ENCODE measurements at regions not wholly inside any gene's neighbourhood (a gene's known extent, or its start where the extent isn't known, plus 50 kb on each side); places are given as distances from the start of the nearest gene placed in this dataset.
"Not testable (repeated sequence)": the region's sequence is repeated elsewhere in the genome, so short reads cannot be mapped to it uniquely, and the experiment has no call there.

DNA sequence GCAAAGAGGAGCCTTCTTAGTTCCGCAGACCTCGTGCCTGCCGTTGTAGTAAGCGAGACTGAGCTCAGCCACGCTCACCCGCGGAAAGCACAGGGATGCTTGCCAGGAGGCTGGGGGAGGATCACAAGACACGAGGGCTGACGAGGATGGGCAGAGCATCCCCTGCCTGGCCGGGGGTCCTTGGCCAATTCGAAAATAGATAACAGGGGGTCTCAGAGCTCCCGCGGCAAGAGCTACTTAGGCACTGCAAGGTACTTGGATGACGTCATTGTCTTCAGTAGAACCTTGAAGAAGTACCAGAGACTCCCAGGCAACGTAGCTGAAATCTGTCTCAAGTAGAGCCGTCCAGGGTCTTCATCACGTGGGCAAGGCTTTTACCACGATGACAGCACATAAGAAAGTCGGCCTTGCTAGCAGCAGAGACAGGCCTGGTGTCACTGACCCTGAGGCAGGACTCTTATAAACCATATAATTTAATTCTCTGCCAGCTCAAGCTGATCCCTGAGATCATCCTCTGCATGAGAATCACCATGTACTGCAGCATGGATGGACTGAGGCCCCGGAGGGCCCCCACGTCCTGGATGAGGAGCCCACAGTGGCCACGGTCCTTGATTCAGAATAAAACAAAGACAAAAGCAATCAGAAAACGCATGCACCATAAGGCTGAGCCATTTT, 81.9 kb downstream of the TMEM18 start:
- DNase-seq: no peak

DNA sequence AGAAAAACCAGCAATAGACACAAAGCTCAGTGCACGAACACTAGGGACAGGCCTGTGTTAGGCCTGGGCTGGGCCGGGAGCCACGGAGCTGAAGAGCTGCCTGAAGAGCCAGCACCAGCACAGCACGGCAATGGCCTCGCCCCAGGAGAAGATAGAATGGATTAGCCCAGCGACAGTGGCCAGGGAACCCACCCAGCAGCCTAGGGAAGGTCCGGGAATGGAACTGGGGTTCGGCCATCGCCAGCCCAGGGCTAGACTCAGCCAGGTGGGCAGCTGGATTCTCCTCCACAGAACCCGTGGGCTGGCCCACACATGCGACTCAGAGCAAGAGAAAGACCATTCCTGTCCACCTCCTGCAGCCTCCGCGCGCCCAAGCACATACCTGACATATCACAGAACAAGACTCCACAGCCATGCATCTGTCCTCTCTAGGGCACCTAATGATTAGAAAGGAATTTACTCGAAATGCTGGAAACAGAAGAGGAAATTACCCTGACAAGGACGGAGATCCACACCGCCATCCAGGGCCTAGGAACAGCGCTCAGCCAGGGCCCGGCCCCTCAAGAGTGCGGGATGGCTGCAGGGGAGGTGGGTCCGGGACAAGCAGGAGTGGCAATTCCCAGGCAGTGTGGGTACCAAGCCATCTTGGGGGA, 82.8 kb downstream of the TMEM18 start:
- no peak for DNase-seq

DNA sequence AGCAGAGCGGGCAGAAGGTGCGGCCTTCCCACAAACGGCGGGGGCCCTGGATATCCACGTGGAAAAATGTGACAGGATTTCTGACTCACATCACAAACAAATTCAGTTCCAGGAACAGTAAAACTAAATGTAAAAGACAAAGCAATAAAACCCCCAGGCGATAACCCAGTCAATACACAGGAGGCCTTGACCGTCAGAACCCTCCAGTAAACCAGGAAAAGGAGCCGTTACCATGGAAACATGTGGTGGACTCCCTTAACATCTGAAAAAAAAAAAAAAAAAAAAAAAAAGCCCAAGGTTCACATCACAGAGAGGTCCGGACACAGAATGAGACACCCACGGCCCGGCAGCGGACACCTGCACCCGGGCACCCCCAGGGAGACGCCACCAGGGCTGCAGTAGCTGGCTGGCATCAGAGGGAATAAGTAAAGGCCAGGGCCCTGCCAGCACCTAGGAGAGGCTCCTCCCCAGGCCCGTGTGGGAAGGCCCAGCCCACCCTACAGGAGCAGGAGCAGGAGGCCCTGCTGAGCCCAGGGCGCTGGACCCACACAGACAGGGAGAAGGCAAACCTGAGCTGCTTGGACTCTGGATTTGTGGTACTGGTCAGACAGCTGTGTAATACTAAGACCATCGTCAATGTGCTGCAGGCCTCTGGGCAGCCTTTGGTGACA, 83.7 kb downstream of the TMEM18 start:
- DNase-seq: no peak

DNA sequence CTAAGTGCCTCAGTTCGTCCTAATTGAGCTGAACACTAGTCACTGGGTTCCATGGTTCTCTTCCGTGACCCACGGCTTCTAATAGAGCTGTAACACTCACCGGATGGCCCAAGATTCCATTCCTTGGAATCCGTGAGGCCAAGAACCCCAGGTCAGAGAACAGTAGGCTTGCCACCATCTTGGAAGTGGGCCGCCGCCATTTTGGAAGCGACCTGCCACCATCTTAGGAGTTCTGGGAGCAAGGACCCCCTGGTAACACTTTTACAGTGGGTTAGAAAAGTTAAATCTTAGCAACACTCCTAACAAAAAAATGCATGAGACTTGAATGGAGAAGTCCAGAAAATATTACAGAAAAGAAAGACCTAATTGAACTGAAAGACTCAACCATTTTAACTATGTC, 84.5 kb downstream of the TMEM18 start:
- no peak for DNase-seq

DNA sequence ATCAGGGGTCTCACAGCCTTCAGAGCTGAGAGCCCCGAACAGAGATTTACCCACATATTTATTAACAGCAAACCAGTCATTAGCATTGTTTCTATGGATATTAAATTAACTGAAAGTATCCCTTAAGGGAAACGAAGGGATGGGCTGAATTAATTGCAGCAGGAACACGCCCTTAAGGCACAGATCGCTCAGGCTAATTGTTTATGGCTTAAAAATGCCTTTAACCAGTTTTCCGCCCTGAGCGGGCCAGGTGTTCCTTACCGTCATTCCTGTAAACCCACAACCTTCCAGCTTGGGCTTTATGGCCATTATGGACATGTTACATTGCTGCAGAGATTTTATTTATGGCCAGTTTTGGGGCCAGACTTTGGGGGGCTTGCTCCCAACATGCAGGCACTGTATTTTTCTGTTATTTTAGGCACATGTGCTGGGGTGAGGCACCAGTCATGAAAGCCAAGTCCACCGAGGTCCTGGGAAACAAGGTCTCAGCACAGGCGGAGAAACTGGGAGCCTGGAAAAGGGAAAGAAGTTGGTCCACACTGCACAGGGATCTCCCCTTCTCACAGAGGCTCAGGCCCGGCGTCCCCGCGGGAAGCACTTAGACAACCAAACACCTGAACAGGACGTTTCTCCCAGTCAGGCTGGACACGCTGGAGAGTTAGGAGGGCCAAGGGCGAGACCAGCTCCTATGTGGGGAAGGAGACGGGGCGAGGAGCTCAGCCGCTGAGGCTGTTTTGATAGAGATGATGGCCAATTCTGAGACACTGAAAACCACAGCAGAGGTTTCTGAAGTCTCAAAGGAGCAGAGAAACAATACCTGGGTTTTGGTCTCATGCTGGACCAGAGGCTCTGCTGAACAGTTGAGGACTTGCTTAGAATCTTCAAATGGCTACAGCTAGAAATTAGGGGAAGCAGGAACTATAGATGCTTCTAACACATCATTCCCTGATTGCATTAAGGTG, 86.7 kb downstream of the TMEM18 start:
- no peak for DNase-seq

DNA sequence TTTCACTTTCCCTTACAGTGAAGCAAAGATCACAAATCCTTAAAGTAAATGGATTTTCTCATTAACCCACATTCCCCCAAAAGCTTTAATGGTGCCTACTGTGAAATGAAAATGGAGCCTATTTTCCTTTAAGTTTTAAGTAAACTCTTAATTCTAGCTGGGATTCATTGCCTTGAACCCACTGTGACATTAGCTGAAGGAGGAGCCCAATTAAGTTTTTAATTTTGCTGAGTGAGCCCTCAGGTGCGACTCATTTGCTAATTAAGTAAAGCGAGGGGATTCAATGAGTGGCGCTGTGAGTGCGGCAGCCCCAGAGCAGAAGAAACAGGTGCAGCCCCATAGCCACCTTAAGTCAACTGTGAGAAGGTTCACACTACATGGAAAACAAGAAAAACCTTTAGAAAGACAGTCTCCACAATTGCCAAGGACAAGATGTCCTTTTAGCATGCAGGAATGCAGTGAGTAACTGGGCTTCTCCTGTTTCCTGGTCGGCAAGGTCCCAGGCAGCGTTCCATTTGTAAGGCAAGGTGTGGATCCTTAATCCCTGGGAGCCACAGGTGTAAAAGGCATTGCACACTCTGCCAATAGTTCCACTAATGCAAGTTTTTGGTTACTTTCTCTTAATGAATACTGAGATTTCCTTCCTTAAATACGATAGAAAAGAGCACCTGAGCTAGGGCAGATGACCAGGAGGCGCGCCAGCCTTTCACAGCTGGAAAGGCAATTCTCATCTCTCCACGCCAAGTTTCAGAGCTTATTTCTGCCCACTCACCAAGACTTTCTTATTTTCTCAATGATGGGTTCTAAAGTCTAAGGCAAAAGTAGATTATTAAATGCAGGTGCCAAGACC, 87.7 kb downstream of the TMEM18 start:
- DNase-seq: no peak

DNA sequence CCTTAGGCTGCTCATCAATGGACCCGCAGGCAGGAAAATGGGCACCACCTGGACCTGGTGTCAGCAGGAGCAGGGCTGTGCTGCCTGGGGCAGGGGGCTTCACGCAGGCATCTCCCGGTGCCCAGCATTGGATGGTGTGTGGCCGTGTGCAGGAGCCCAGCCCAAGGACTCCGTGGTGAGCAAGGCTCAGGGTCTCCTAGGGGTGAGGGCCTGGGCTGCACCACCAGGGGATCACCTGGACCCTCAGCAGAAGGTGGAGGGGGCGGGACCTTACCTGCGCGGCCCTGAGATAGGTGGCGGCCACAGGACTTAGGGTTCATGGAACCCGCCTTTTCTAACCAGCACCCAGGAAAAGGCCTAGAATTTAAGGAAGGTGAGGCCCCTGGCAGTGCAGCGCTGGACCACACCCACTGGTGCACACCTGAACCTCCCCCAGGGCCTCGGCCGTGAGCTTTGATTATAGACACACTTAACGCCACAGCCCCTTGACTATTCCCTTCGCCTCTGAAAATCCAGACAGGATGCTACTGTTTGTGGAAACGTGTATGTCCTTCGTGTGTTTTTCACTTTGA, 89.0 kb downstream of the TMEM18 start:
- no peak for DNase-seq

DNA sequence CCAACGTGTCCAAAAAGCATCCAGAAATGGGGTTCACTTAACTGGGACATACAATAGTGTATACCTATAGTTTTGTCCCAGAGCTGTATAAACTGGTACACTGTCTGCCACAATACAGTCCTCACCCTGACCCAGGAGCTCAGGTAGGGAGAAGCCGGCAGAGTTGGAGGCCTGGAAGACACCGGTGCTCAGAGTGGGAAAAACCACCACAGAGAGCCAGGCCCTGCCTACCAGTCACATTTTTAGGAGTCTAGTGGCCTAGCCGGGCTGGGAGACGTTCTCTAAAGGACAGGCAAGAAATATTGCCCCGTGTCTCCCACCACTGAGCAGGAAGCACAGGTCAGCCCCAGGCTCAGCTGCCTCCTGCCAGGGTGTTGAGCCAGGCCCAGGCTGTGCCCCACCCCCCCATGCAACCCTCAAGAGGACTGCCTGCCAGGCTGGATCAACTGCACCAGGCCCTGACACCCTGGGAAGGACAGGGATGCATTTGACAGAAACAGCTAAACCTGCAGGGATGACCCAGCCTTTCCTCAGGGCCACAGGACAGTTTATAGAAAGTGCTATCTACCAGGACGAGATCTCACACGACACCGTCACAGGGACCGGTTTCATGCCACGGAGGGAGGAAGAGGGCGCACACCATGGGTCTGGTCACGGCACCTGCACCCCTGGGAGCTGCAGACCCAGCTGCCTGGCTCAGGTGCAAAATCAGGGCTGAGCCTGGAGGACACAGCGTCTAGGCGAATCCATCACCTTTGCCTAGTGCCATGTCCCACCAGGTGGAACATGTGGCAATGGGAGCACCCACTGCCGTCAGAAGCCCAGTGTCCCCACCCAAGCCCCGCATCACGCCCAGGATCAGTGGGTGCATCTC, 89.9 kb downstream of the TMEM18 start:
- DNase-seq: no peak

DNA sequence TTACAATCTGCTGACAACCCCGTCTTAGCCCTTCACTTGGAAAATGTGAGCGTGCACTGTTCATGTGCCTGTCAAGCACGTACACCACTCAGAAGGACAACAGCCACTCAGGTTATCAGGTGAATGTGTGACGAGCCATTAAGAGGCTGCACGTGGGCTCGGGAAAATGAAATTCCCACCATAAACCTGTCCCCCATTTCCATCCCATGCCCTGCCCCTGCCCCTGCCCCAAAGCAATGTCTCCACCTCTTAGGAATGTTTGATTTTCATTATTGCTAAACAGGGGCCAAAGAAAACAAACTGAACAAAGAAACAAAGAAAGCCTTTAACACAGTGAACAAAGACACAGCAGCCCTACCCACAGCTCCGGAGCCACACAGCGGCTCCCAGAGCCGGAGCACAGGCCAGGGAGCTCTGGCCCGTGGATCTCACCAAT, 90.5 kb downstream of the TMEM18 start:
- peak; percentile 46 for DNase-seq

DNA sequence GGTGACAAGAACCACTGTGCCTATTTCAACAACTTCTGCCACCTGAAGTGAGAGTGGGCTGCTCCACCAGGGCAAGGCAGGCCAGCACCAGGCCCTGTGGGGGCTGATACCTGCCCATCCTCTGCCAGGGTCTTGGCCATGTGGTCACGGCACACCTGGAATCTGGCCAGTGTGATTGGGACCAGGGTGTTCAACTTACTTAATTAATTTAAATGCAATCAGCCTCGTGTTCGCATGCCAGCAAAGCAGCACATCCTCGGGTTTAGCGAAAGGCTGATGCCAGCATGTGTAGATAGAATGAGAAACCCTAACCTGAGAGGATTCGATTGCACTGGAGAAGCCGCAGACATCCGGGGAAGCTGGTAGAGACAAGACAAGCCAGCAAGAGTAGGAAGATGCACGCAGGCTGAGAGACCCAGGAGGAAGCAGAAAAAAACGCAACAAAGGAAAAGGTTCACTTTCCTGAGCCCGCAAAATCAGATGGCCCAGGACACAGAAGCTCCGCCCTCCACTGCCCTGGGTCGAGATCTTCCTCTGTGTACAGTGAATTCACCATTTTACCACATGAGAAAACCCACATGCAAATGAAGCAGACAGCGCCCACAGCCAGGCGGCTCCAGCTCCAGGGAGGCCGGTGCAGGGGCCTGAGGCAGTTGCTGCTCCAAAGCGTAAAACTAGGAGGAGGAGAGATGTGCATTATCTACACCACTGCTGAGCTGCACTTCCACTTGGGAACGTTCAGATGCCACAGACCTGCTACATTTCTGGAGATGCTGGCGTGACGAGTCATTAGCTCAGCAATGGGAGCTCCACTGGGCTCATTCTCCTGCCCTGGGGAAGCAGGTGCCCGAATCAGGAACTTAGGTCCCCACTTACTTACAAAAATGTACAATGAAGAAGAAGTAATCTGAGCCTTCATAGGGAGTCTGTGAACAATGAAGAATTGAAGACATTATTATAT, 92.1 kb downstream of the TMEM18 start:
- no peak for DNase-seq

DNA sequence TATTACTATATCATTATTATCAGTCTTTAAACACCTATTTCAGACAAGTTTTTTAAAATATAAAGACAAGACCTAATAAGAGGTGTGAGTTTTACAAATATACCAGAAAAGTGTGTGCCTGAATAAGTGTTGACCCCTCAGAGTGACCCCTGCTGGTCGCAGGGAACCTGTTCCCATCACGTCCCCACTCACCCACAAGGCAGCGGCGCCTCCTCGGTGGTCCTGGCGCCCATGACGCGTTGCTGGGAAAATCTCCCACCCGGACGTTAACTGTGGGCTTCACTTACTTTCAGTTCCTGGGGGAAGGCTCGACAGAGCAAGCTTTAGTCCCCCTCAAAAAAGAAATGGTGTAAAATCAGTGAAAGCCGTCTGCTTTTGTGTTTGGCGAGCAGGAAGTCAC, 93.5 kb downstream of the TMEM18 start:
- no peak for DNase-seq

DNA sequence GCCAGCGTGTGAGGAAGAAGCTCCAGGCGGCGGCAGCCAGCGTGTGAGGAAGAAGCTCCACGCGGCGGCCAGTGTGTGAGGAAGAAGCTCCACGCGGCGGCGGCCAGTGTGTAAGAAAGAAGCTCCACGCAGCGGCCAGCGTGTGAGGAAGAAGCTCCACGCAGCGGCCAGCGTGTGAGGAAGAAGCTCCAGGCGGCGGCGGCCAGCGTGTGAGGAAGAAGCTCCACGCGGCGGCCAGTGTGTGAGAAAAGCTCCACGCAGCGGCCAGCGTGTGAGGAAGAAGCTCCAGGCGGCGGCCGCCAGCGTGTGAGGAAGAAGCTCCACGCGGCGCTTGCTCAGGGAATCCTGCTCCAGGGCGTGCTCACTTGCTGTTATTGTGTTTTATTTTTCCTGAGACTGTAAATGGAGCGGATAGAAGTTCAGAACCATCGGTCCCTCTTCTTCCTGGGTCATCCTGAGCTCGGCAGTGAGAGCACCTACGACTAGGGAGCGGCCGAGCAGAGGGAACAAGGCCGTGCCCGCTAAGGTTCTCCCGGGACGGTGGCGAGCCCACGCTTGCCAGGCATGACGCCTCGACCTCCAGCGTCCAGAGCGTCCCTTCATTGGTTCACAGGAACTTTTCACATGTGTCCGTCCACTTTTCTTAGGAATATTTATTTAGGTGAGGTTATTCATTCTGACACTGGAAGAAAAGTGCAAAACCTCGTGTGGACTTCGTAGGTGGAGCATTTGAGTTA, 94.2 kb downstream of the TMEM18 start:
- DNase-seq: no peak

DNA sequence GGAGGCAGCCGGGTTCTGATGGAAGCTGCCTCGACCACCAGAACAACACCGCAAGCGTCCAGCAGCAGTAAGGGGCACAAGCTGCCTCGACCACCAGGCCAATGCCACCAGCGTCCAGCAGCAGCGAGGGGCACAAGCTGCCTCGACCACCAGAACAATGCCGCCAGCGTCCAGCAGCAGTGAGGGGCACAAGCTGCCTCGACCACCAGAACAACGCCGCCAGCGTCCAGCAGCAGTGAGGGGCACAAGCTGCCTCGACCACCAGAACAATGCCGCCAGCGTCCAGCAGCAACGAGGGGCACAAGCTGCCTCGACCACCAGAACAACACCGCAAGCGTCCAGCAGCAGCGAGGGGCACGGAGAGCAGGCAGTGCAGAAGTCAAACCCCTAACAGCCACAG, 94.9 kb downstream of the TMEM18 start:
- not testable (repeated sequence) for DNase-seq

DNA sequence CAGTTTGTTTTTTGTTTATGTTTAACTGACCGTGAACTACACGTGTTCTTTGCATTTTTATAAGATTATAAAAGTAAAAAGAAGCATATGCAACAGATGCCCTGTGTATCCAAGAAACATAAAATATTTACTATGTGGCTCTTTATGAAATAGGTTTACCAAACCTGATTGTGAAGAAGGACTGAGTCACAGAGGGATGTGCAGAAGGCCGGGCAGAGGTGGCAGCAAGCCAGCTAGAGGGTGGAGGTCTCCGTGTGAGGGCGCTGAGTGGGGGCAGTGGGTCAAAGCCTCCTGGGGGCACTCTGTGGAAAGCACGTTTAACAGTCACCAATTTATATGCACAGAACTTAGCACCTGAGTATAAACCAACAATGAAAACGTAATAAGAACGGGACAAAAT, 97.2 kb downstream of the TMEM18 start:
- no peak for DNase-seq

DNA sequence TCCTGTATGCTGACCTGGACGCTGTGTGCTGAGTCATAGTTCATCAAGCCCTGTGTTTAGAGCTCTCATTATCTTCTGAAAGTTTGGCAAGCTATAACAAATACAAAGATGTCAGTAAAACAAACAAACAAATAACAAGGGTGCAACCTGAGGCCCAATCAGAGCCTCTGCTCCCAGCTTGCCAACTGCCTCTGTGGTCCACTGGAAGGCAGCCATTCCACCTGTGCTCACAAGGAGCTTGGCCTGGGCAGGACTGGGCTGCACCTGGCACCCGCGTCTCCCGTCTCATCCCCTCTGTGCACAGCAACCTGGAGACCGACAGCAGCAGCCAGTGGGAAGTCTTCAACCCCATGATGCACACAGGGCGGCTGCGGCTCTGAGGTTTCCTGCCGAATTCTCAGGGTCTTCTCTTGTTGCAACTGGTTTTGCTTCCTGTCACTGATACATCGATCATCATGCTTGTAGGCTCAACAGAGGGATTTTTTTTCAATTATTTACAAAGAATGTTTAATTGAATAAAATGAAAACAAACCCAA, 97.8 kb downstream of the TMEM18 start:
- DNase-seq: peak; percentile 3

DNA sequence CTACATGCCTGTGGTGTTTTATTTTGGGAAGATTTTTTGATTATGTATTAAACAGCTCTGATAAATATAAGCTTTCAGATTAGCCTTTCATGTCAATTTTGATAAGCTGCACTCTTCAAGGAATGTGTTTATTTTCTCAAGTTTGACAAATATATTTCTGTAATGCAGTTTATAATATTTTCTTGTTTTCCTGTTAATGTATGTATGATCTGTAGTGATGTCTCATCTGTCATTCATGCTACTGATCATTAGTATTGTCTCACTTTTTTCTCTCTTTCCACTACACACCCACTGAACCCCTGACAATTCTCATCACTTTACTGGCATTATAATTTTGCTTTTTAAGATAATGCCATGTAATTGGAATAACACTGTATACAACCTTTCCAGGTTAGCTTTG, 100.9 kb downstream of the TMEM18 start:
- no peak for DNase-seq

DNA sequence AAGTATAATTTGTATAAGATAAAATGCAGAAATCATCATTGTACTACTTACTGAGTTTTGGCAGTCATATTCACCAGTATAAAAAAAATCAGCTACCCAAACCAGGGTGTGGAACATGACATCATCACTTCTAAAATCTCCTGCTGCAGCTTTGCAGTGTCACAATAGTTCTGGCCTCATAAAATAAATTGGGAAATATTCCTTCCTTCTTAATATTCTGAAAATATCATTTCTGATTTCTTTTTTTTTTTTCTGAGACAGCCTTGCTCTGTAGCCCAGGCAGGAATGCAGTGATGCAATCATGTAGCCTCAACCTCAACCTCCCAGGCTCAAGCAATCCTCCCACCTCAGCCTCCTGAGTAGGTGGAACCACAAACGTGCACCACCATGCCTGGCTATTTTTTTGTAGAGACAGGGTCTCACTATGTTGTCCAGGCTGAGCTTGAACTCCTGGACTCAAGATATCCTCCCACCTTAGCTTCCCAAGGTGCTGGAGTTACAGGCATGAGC, 101.4 kb downstream of the TMEM18 start:
- no peak for DNase-seq

DNA sequence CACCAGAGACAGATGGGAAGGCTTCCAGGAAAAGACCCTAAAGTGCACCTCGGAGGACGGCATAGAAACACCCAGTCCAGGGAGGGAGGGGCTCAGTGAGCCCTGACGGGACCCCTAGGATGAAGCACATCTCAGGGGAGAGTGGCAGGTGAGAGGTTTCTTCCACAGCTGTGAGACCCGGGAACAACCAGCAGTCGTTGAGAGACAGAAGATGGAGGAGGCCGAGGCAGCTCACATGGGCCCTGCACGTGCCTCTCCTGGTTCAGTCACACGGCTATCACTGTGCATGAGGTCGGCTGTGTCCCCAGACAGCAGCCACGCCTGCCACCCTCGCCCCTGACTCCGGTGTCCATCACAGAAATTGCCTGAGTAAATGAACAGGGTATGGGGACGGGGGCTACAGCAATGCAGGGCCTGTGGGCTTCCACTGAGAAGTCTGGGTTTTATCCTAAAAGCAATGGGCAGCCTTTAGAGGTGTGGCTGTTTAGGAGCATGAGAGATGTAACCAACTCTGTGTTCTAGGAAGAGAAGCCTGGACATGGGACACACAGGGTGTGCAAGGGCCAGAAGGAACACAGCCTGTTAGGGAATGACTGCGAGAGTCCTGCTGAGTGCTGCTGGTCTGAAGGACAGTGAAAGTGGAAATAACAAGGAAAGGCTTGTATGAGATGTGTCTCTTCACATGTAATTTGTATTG, 102.0 kb downstream of the TMEM18 start:
- DNase-seq: no peak
